Stimulated activated CD8-positive, alpha-beta memory T cell treated with anti-CD3 and anti-CD28 coated beads, Interleukin-15, amount 100 ng/mL, for 24 hours (primary cell): ENCODE measurements at regions not wholly inside any gene's neighbourhood (a gene's known extent, or its start where the extent isn't known, plus 50 kb on each side); places are given as distances from the start of the nearest gene placed in this dataset.

ENCODE experiments used
- DNase-seq: peaks from one replicate; pipeline ENCODE4 v3.0.0-alpha.2; 2020; ENCODE audit warnings: low read depth

- no peak for DNase-seq
Observed at GRCh38 chr6:168384045-168385036, 56.6 kb upstream of the SMOC2 start.

DNA sequence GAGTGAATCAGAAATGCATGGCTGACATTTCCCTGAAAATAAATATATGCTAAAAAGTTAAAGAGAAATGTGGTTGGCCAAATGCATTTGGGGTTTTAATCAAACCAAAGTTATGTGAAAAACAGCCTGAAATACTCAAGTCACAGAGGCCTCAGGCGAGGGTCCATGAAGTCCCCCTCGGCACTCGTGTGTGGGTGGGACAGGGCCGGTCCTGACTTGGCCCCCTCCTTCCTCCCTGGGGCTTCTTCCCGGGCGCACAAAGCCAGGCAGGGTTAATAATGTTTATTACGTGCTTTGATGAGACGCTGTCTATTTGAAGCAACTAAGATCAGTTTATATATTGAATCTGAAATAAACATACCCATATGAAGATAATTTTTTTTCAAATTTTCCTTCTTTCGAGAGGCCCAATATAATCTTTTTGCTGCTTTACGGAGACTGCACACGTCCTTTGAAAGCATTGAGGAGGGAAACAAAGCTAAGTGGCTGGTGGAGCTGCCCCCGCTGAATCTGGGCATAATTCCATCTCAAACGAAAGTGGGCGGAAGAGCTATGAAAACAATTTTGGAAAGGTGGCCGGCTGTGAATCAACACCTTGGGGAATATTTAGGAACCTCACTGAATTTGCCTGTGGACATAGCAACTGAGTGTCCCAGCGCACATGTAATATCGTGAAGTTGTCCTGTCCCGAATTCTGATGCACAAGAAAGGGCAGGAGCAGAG lies 55.8 kb upstream of the SMOC2 start:
- no peak for DNase-seq

GRCh38 chr6:168385858-168386735 lies 54.9 kb upstream of the SMOC2 start:
- DNase-seq: no peak

- DNase-seq: no peak
Observed at GRCh38 chr6:168386973-168387372, 54.0 kb upstream of the SMOC2 start.

GRCh38 chr6:168387426-168387825 lies 53.6 kb upstream of the SMOC2 start:
- DNase-seq: no peak

DNA sequence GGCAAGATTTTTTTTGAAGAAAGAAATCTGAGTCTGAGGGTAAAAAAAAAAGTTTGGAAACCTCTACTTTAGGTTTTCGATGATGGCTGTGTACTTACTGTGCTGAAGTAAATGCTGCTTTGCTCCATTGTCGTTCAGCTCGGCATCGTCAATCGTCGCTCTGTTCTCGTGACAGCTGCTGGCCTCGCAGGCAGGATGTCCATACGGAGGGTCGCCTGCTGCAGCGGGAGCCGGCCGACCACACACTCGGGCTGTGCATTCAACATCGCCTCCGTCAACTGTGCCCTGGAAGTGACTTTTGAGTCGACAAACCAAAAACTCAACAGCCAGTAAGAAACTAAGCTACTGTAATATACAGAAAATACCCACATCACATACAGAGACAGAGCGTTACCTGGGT lies 53.1 kb upstream of the SMOC2 start:
- DNase-seq: no peak

DNA sequence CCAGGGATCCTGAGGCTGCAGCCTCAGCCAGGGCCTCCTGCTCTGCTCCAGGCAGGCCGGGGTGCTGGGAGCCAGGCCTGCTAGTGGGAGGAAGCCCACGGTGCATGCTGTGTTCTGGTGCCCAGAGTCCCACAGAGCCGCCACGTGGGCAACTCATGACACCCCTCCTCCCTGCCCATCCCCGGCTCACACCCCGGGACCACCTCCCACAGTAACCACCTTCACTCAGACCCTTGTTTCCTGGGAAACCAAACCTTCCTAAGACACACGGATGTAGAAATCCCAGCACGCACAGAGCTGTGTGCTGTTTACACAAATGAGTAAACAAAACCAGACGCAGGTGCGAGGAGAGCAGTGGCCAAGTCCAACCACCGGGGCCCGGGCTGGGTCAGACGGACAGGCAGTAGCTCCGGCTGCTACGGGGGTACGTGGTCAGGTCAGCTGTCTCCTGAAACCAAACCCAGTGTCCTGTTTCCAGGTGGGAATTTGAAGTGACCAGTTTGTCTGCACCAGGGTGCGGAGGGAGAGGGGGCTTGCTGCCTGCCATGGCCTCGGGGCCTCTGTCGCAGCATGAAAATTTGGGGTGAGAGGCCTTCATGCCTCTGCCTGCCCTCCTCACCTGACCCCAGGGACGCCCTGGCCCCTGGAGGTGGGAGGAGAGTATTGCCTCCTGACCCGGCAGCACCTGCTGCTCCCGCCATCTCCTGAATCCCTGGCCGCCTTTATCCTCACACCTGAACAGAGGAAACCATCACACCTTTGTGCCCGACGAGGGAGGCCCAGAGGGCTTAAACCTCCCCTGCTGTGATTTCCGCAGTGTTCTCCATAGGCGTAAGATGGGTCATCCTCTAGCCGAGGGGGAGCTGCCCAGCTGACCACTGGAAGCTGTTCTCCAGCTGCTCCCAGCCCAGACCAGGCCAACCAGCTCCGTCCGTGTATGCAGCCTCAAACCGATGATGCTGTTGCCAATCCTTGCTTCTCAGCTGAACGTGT lies 52.0 kb upstream of the SMOC2 start:
- DNase-seq: no peak

DNA sequence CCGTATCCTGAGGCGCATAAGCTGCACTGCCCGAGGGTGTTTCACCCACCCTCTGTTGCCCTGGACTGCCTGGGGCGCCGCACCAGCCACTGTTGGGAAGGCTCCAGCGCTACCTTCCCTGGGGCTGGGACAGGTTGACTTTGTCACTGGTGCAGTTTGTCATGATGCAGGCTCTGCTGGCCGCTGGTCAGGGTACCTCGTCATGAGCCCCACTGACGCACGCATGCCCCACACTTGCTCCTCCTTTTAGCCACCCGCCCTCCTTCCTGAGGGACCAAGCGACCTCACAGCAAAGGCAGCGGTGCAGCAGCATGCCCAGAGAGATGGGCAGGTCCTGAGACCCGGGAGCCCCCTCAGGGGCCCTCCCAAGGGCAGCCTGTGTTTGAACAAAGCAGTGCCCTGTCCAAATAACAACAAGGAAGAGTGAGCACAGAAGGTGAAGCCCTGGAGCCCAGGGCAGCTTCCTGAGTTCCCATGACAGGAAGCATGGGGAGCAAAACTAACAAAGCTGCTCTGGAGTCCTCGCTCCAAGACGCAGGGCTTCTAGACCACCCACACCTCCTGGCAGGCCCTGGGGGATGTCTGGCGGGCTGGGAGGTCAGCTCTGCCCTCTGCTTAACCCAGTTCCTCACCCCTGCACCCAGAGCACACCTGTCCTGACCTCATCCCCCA lies 50.1 kb upstream of the SMOC2 start:
- DNase-seq: no peak
